ENCODE measurements at regions not wholly inside any gene's neighbourhood (a gene's known extent, or its start where the extent isn't known, plus 50 kb on each side); places are given as distances from the start of the nearest gene placed in this dataset.
A peak's percentile ranks its signal among the peaks of the same experiment; 100 is the strongest.

- no peak for DNase-seq (ENCODE audit: low read depth)
Observed at GRCh38 chr11:28528217-28528616, 420.0 kb downstream of the METTL15 start.

DNA sequence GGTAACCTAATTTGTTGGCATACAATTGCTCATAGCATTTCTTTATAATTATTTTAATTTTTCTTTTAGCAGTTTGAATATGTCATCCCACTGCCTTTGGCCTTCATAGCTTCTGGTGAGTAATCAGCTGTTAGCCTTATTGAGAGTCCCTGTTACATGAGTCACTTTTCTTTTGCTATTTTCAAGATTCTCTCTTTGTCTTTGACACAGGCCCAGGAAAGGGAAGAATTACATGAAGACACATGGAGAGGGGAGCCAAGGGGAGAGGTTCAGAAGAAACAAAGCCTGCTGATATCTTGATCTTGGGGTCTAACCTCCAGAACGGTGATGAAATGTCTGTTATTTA is 418.2 kb downstream of the METTL15 start:
- no peak for DNase-seq (ENCODE audit: low read depth)

- no peak for DNase-seq (ENCODE audit: low read depth)
Observed at GRCh38 chr11:28525636-28526405, 417.6 kb downstream of the METTL15 start.

GRCh38 chr11:28524098-28524497 is 415.9 kb downstream of the METTL15 start:
- DNase-seq (ENCODE audit: low read depth), result peak; percentile 73

DNA sequence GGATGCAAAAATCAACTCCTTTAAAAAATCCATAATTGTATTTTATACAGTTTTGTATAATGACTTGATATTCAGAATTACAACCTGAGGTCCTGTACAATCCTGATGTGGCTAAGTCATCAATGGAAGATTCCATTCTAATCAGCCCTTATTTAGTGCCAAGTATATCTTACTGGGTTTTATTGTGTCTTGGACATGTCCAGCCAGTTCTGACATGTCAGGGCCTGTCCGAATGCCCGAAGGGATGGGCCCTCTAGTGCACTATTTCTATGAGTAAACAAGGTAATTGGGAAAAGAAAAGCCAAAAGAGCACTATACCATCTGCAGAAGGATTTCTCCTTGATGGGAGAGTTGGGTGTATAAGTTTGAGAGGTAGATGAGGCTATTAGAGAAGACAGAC is 412.9 kb downstream of the METTL15 start:
- no peak for DNase-seq (ENCODE audit: low read depth)

- DNase-seq (ENCODE audit: low read depth), result no peak
Observed at GRCh38 chr11:28520291-28520690, 412.1 kb downstream of the METTL15 start.

DNA sequence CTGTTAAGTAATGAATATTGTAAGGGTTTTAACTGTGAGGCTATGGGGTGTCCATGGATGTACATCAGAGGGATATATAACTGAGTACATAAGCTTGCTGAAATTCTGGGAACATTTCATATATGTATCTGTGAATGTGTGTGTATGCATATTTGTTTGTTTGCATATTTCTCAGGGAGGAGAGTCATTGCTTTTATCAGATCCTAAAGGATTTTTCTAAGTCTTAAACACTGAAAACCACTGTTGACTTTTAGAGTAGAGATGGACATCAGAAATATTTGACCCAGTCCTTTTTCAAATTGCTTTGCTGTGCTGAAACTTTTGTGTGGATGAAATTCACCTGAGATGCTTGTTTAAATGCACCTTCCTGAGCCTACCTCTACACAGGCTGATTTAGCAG is 410.6 kb downstream of the METTL15 start:
- DNase-seq (ENCODE audit: low read depth), result no peak

DNA sequence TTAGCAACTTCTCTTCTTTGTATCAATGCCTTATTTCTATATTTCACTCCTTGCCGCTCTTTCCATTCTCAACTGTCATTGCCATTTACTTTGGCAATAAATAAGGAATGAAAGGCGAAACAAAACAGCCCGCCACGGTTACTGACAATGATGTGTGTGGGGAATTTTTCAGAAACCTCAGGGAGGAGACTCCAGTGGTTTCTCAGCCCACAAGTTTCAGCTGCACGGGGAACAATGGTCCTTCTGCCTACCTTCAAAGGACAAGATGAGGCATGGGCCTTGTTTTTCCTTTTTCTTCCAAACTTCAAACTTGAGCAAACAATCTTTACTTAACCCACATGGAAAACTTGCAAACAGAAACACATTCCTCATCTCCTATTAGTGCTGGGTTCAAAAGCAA is 409.4 kb downstream of the METTL15 start:
- DNase-seq (ENCODE audit: low read depth), result no peak

GRCh38 chr11:28514391-28514790 is 406.2 kb downstream of the METTL15 start:
- no peak for DNase-seq (ENCODE audit: low read depth)

DNA sequence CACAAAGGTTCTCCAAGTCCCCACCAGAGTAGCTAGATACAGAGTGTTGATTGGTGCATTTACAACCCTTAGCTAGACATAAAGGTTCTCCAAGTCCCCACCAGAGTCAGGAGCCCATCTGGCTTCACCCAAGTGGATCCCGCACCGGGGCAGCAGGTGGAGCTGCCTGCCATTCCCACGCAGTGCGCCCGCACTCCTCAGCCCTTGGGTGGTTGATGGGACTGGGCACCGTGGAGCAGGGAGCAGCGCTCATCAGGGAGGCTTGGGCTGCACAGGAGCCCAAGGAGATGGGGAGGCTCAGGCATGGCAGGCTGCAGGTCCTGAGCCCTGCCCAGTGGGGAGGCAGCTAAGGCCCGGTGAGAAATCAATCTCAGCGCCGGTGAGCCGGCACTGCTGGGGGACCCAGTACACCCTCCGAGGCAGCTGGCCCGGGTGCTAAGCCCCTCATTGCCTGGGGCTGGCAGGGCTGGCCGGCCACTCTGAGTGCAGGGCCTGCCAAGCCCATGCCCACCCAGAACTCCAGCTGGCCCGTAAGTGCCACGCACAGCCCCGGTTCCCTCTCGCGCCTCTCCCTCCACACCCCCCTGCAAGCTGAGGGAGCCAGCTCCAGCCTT is 404.1 kb downstream of the METTL15 start:
- DNase-seq (ENCODE audit: low read depth), result no peak

DNA sequence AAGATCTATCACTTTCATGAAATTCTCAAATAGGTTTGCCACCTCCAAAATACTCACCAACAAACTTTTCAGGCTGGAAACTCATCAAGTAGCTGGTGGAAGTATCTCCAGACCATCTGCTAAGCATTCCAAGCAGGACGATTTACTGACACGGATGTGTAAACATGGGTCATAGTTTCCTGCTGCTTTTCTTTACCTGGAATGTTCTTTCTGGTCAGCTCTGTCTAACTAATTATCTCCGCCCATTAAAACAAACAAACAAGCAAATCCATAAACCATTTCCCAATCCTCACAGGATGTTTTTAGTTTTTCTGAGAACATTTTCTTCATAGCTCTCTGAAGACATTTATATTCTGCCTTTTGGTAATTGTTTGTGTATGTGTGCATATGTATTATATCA is 397.0 kb downstream of the METTL15 start:
- DNase-seq (ENCODE audit: low read depth), result no peak

GRCh38 chr11:28504555-28505110 is 396.4 kb downstream of the METTL15 start:
- DNase-seq (ENCODE audit: low read depth), result no peak

DNA sequence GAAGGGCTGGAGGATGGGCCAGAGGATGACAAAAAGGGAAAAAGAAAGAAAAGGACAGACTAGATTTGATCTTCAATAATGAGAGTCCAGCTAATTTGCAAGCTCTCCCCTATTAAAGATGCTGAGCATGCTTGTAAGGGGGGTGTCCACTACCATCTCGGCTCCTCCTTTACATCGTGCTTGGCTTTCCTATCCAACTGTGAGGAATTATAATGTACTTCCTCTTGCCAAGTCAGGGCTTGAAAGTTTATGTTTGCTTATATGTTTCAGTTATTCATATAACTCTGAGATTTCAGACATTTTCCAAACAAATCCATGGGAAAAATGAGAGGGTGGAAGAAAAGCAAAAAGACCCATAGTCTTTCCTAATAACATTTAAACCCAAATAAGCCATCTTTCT is 387.1 kb downstream of the METTL15 start:
- no peak for DNase-seq (ENCODE audit: low read depth)

GRCh38 chr11:28491431-28491830 is 383.2 kb downstream of the METTL15 start:
- DNase-seq (ENCODE audit: low read depth), result no peak

- no peak for DNase-seq (ENCODE audit: low read depth)
Observed at GRCh38 chr11:28490773-28491382, 382.7 kb downstream of the METTL15 start.

DNA sequence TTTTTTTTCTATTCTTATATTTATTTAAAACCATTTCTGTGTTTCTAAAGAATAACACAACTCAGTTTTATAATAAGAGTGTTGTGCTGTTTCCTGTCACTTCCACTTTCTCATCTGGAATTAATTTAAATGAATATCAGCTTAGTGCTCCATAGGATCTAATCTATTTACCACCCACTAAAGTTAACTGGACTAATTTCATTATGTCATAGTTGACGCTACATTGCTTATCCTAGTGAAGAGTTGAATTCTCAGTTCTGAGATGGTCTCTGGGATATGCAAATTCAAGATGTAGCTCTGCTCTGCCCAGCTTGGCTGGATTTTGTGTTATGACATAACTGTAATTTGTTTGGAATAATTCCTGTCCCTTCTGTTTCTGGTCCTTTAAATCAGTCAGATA is 380.1 kb downstream of the METTL15 start:
- no peak for DNase-seq (ENCODE audit: low read depth)

DNA sequence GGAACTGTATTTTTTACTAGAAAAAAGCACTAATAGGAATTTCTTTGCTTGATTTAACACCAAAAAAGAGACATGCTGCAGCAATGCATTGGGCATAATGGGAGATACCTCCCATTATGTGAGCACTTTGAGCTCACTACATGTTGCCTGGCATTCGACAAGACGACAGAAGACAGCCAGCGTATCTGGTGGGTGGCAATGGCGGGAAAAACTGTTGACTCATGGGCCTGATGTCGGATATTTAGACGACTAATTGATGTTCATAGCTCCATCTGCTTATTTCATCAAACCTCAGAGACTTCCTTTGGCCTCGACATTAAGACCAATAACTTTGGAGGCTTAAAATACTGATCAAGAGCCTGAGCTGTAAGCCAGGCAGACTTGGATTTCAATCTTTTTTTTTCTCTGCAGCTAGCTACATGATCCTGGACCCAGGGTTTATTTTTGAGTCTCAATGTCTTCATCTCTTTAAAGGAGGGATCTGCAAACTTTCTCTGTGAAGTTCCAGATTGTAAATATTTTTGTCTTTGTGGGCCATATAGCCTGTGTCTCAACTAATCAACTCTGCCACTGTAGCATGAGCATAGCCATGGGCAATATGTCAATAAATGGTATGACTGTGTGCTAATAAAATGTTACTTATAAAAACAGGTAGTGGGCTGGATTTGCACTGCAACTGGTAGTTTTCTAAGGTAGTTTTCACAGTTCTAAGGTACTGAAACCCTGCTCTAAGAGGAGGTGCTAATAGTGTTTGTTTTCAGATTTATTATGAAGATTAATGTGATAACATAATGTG is 375.1 kb downstream of the METTL15 start:
- no peak for DNase-seq (ENCODE audit: low read depth)

- DNase-seq (ENCODE audit: low read depth), result no peak
Observed at GRCh38 chr11:28482666-28483065, 374.5 kb downstream of the METTL15 start.

DNA sequence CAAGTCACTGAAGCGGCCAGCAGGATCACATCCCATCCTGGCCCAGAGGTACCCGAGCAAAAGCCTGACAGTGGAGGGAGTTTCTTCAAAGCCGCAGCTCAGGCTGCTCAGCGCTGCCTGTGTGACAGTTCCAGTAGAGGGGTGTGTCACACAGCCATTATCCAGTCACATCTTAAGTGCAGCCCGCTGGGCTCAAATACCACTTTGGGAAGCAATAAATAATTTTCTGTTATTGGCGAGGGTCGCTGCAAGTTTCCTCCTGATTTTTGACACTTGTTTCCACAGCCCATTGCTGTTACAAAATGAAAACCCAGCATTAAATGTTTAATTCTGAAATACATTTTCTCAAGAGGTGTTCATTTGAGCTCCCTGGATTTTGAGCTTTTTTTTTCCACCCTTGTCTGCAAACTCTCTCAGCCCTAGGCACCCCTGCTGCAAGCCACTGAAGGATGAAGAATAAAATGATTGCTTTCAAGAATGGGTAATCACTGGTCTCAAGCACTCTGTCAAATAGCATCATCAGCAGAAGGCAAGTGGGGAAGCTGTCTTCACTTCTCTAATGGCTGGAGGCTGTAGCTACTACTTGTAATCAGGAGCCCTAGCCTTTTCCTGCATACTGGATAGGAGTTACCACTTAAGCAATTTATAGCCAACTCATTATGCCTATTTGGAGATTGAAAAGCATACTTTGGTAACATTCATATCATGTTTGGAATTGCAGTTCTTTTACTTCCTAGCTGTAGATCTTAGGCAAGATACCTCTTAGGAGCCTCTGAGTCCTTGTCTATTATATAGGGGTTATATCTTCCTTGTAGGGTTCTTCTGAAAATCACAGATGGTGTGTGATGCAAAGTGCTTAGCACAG is 373.7 kb downstream of the METTL15 start:
- no peak for DNase-seq (ENCODE audit: low read depth)

DNA sequence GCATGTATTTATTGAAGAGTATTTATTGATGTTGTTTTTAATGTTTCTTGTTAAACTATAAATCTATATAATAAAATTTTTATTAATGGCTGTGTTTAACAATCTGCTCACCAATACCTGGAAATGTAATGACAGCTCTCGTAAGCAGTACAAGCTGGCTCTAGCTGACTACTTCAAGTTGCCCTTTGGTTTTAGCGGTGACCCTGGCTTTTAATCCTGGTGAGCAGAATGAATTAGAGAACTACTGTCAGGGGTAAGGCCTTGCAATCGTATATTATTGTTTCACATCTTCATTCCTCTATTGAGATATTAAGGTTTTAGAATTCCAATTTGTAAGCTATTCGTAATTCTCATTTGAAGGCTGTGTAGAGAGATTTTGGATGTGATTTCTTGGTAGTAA is 372.2 kb downstream of the METTL15 start:
- DNase-seq (ENCODE audit: low read depth), result no peak

- DNase-seq (ENCODE audit: low read depth), result no peak
Observed at GRCh38 chr11:28476864-28477263, 368.7 kb downstream of the METTL15 start.

All from HS-27A (cell line).